Stomach (tissue), 8 donors: ENCODE measurements at regions not wholly inside any gene's neighbourhood (a gene's known extent, or its start where the extent isn't known, plus 50 kb on each side); places are given as distances from the start of the nearest gene placed in this dataset.
"Not testable (repeated sequence)": the region's sequence is repeated elsewhere in the genome, so short reads cannot be mapped to it uniquely, and the experiment has no call there.

Experiments used
- DNase-seq, 2 donors: peaks; one replicate each; pipeline versions ENCODE4 v3.0.0 to v3.0.0-alpha.2; 2013 to 2019
- H3K27ac ChIP-seq, 5 donors: fragments of 200-600 bp in 4 of 5; sonication (generic) in 4 of 5; one replicate each; pipeline ENCODE4 v1.5.1; 2013 to 2019; ENCODE audit warnings: mild to moderate bottlenecking in 1 of 5, moderate library complexity in 1 of 5
- H3K27me3 ChIP-seq, 3 donors: fragments of 200-600 bp; sonication (generic); one replicate each; pipeline ENCODE4 v1.5.1; 2017 to 2019; ENCODE audit warnings: mixed run types in 1 of 3
- H3K36me3 ChIP-seq, 4 donors: fragments of 200-600 bp; sonication (generic); 1 replicate in 3 of 4; 2 replicates in 1 of 4; pipeline ENCODE4 v1.5.1; 2016 to 2019
- H3K4me1 ChIP-seq, 4 donors: fragments of 200-600 bp; sonication (generic); one replicate each; pipeline ENCODE4 v1.5.1; 2016 to 2019
- H3K4me3 ChIP-seq, 4 donors: fragments of 200-600 bp; sonication (generic) in 3 of 4; one replicate each; pipeline ENCODE4 v1.5.1; 2016 to 2019; ENCODE audit warnings: mild to moderate bottlenecking in 1 of 4
- H3K9me3 ChIP-seq, 4 donors: fragments of 200-600 bp; sonication (generic); one replicate each; pipeline ENCODE4 v1.5.1; 2016 to 2019
- CTCF ChIP-seq, 7 experiments: fragments of 450-650 bp in 4 of 7; fragments of 200-600 bp in 3 of 7; sonication (generic) in 3 of 7; IDR thresholded peaks; one replicate each; pipeline ENCODE4 v1.5.1; 2016 to 2019; ENCODE audit warnings: antibody characterized with exemption in 7 of 7, control low read depth in 2 of 7, mild to moderate bottlenecking in 1 of 7
- EP300 ChIP-seq: sonication (generic); formaldehyde crosslinking; IDR thresholded peaks from one replicate; pipeline ENCODE4 v1.6.1; 2017; ENCODE audit warnings: antibody characterized with exemption
- POLR2A ChIP-seq, 4 donors: fragments of 450-650 bp; IDR thresholded peaks; one replicate each; pipeline ENCODE4 v1.6.1; 2016; ENCODE audit warnings: antibody characterized with exemption in 4 of 4, control low read depth in 2 of 4, mild to moderate bottlenecking in 1 of 4, moderate library complexity in 1 of 4
- POLR2AphosphoS5 ChIP-seq, 3 donors: sonication (generic); formaldehyde crosslinking; IDR thresholded peaks; one replicate each; pipeline ENCODE4 v1.6.1; 2016; ENCODE audit warnings: antibody characterized with exemption in 3 of 3
- WGBS, 5 donors: extraction: QIAGEN DNeasy Blood & Tissue Kit in 3 of 5; methylation state at CpG; one replicate each; pipeline versions ENCODE4 v1.1.5 to v1.1.7; 2013 to 2018; 5-methylcytosine and 5-hydroxymethylcytosine counted together
- intact Hi-C: fragments of 100-400 bp; cut with DNase I; formaldehyde crosslinking; loops from one replicate; pipeline ENCODE4 v1.15.1; 2023; ENCODE audit warnings: low total_unique reads
- donor health status: healthy with polysubstance abuse.
- donor health status: Bipolar disorder and iron deficiency.
- donor health status: healthy.

GRCh38 chr6:68025764-68026163 lies 609.3 kb upstream of the ADGRB3 start:
- Histone ChIP-seq H3K4me1 (no peaks in the 10 kb centered on the region), H3K36me3 (no peaks in the 10 kb centered on the region), H3K9me3 (peaks cover 0 to 6% (median 0%) of the 10 kb centered on the region in 4 donors), H3K27ac (no peak overlapping the region), H3K4me3 (no peak overlapping the region), H3K27me3 (no peaks in the 10 kb centered on the region)
- intact Hi-C loops, result no loop called here
- WGBS, 5 donors, result 77 to 90% (median 84%) methylated on average over 3 of the region's 3 CpGs
- DNase-seq, result no peak
- no peak for TF ChIP-seq EP300
- no peak for TF ChIP-seq POLR2AphosphoS5 (IDR thresholded peaks at IDR 0.05)
- TF ChIP-seq CTCF (IDR thresholded peaks at IDR 0.05), result no peak
- no peak for TF ChIP-seq POLR2A (IDR thresholded peaks at IDR 0.05)

GRCh38 chr6:68024570-68025269 lies 610.4 kb upstream of the ADGRB3 start:
- H3K4me1 ChIP-seq, result no peaks in the 10 kb centered on the region
- no peak for DNase-seq
- intact Hi-C loops, result no loop called here
- H3K36me3 ChIP-seq, result no peaks in the 10 kb centered on the region
- no peak overlapping the region for H3K4me3 ChIP-seq
- no peak for TF ChIP-seq POLR2AphosphoS5 (IDR thresholded peaks at IDR 0.05)
- no peak for TF ChIP-seq EP300
- TF ChIP-seq POLR2A (IDR thresholded peaks at IDR 0.05), result no peak
- TF ChIP-seq CTCF (IDR thresholded peaks at IDR 0.05), result no peak
- no peaks in the 10 kb centered on the region for H3K27me3 ChIP-seq
- H3K27ac ChIP-seq, result no peak overlapping the region
- 68 to 81% (median 73%) methylated on average over 5 of the region's 5 CpGs for WGBS, 5 donors
- peaks cover 0 to 6% (median 0%) of the 10 kb centered on the region in 4 donors for H3K9me3 ChIP-seq

GRCh38 chr6:68022968-68023367 lies 612.1 kb upstream of the ADGRB3 start:
- H3K27ac ChIP-seq, H3K9me3 ChIP-seq, H3K27me3 ChIP-seq, H3K4me3 ChIP-seq, H3K4me1 ChIP-seq, H3K36me3 ChIP-seq, intact Hi-C loops, DNase-seq: not testable (repeated sequence)
- WGBS, 5 donors, result 0 to 100% (median 95%) methylated on average over 1 of the region's 1 CpG

GRCh38 chr6:68013780-68014515 lies 621.1 kb upstream of the ADGRB3 start:
- intact Hi-C loops, result no loop called here
- TF ChIP-seq POLR2AphosphoS5 (IDR thresholded peaks at IDR 0.05) (no peak), POLR2A (IDR thresholded peaks at IDR 0.05) (no peak), CTCF (IDR thresholded peaks at IDR 0.05) (no peak), EP300 (no peak)
- Histone ChIP-seq H3K4me3 (no peak overlapping the region), H3K27ac (no peak overlapping the region), H3K4me1 (no peaks in the 10 kb centered on the region), H3K27me3 (no peaks in the 10 kb centered on the region), H3K36me3 (no peaks in the 10 kb centered on the region), H3K9me3 (no peaks in the 10 kb centered on the region)
- no peak for DNase-seq
- 57 to 69% (median 62%) methylated on average over 4 of the region's 4 CpGs for WGBS, 5 donors

DNA sequence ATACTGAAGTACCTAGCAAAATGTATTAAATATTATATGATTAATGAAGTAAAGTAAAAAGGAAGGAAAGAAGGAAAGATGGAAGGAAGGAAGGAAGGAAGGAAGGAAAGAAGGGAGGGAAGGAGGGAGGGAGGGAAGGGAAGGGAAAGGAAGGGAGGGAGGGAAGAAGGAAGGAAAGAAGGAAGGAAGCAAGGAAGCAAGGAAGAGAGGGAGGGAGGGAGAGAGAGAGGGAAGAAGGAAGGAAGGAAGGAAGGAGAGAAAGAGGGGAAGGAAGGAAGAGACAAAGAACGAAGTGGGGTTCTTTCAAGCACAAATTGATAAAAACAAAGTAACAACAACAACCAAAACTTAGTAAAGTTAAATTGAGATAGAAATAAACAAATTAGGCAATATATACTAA lies 622.3 kb upstream of the ADGRB3 start:
- Histone ChIP-seq H3K4me1 (no peaks in the 10 kb centered on the region), H3K4me3 (no peak overlapping the region), H3K9me3 (no peaks in the 10 kb centered on the region), H3K27ac (no peak overlapping the region), H3K27me3 (no peaks in the 10 kb centered on the region), H3K36me3 (no peaks in the 10 kb centered on the region)
- WGBS, 5 donors, result 66 to 80% (median 71%) methylated on average over 1 of the region's 1 CpG
- DNase-seq, result no peak
- intact Hi-C loops, result no loop called here
- no peak for TF ChIP-seq POLR2A (IDR thresholded peaks at IDR 0.05)
- no peak for TF ChIP-seq POLR2AphosphoS5 (IDR thresholded peaks at IDR 0.05)
- TF ChIP-seq EP300, result no peak
- no peak for TF ChIP-seq CTCF (IDR thresholded peaks at IDR 0.05)
